ENCODE measurements at regions not wholly inside any gene's neighbourhood (a gene's known extent, or its start where the extent isn't known, plus 50 kb on each side); places are given as distances from the start of the nearest gene placed in this dataset.

DNA sequence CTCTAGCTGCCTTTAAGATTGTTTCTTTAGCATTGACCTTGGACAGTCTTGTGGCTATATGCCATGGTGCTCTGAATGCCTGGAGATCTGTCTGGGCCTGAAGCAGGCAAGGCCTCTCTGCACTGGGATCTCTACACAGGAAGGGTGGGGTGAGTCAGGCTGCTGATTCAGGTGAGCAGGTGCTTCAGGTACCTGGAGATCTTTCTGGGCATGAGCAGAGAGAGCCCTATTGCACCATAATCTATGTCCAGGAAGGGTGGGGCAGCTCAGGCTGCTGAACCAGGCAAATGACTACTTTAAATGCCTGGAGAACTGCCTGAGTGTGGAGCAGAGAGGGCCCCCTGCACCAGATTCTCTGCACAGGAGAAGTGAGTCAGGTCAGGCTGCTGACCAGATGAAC is 94.5 kb downstream of the TPBG start:
- TF ChIP-seq FOXM1 (IDR thresholded peaks at IDR 0.05; ENCODE audit: low read depth) (no peak), SIN3A (IDR thresholded peaks at IDR 0.05; ENCODE audit: borderline replicate concordance, low read depth, low read length) (no peak), PBX3 (IDR thresholded peaks at IDR 0.05) (no peak), SMC3 (IDR thresholded peaks at IDR 0.05; ENCODE audit: low read depth, low read length) (no peak)
- TF ChIP-seq, protein P1, sequence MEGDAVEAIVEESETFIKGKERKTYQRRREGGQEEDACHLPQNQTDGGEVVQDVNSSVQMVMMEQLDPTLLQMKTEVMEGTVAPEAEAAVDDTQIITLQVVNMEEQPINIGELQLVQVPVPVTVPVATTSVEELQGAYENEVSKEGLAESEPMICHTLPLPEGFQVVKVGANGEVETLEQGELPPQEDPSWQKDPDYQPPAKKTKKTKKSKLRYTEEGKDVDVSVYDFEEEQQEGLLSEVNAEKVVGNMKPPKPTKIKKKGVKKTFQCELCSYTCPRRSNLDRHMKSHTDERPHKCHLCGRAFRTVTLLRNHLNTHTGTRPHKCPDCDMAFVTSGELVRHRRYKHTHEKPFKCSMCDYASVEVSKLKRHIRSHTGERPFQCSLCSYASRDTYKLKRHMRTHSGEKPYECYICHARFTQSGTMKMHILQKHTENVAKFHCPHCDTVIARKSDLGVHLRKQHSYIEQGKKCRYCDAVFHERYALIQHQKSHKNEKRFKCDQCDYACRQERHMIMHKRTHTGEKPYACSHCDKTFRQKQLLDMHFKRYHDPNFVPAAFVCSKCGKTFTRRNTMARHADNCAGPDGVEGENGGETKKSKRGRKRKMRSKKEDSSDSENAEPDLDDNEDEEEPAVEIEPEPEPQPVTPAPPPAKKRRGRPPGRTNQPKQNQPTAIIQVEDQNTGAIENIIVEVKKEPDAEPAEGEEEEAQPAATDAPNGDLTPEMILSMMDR (IDR thresholded peaks at IDR 0.05): no peak

Measured in SK-N-SH (cell line).